ENCODE measurements at regions not wholly inside any gene's neighbourhood (a gene's known extent, or its start where the extent isn't known, plus 50 kb on each side); places are given as distances from the start of the nearest gene placed in this dataset.
"Not testable (repeated sequence)": the region's sequence is repeated elsewhere in the genome, so short reads cannot be mapped to it uniquely, and the experiment has no call there.

- CTCF ChIA-PET (ENCODE audit: low intra/inter-chr PET ratio) = not testable (repeated sequence)
- peak; percentile 93 for FAIRE-seq
Measured at GRCh38 chr15:44817797-44818196, 81.5 kb downstream of the TRIM69 start.

More at GRCh38 chr15:44817797-44818196, 81.5 kb downstream of the TRIM69 start:
- Histone ChIP-seq H3K4me1 (replicated peaks in 1 of 2; ENCODE audit: control insufficient read depth in 2 of 2, insufficient read depth in 2 of 2, low read length in 2 of 2) (peaks cover 16 to 36% of the 10 kb centered on the region in 2 experiments), H3K4me2 (ENCODE audit: insufficient read depth, low read length) (peak overlapping the region; percentile 41; the same call in 1 of the 2 replicates), H2AFZ (ENCODE audit: low read depth, low read length) (peak overlapping the region; percentile 77), H3K9ac (ENCODE audit: insufficient read depth in 1 of 2, low read depth in 2 of 2, low read length in 2 of 2) (peak overlapping the region in 1 of 2 experiments; percentile 38; a peak in 2 of 4 replicates), H3K27ac (ENCODE audit: extremely low read depth, low read depth, low read length) (peak overlapping the region; percentile 54; the same call in 2 of the 3 replicates)
- H3K27me3 ChIP-seq (ENCODE audit: control insufficient read depth in 2 of 2, insufficient read depth in 2 of 2, low read length in 2 of 2); H3K4me3 ChIP-seq; H3K36me3 ChIP-seq (ENCODE audit: control insufficient read depth, insufficient read depth, low read length); H4K20me1 ChIP-seq (replicated peaks; ENCODE audit: control insufficient read depth, insufficient read depth, low read length); in situ Hi-C loops (cut with MboI); H3K9me1 ChIP-seq (ENCODE audit: control insufficient read depth, insufficient read depth, low read length); BruUV-seq (replicated peaks); H3K79me2 ChIP-seq (ENCODE audit: control insufficient read depth, insufficient read depth, low read length); POLR2A ChIA-PET; intact Hi-C loops (cut with micrococcal nuclease); H3K9me3 ChIP-seq (replicated peaks; ENCODE audit: control insufficient read depth, insufficient read depth, low read depth, low read length): not testable (repeated sequence)
- WGBS (ENCODE audit: insufficient coverage, low coverage, missing lambda C conversion rate) = 0% methylated on average over 6 of the region's 9 CpGs
- 0 out of 2 replicates have a peak, but pooled peaks have one; percentile 18 for TF ChIP-seq SMARCE1 (IDR thresholded peaks at IDR 0.05)
- peak; percentile 46; the same call in 1 of the 2 replicates for TF ChIP-seq JUND (IDR thresholded peaks at IDR 0.05; ENCODE audit: borderline replicate concordance, low read depth, low read length)
- peak; percentile 26; the same call in 1 of the 3 replicates for TF ChIP-seq JUND (tag; IDR thresholded peaks at IDR 0.05; ENCODE audit: borderline replicate concordance, low read depth, low read length)
- 0 out of 2 replicates have a peak, but pooled peaks have one; percentile 14 for TF ChIP-seq MAFK (IDR thresholded peaks at IDR 0.05; ENCODE audit: low read length)
- peak; percentile 81 for TF ChIP-seq NFE2 (IDR thresholded peaks at IDR 0.05; ENCODE audit: low read depth)
- TF ChIP-seq FOSL1 (tag; conservative IDR thresholded peaks at IDR 0.05) = peak; percentile 65
- TF ChIP-seq KDM1A (IDR thresholded peaks at IDR 0.05) = 0 out of 4 replicates have a peak, but pooled peaks of 1 of the 2 experiments have one; percentile 12
- TF ChIP-seq ARID1B (IDR thresholded peaks at IDR 0.05) = 0 out of 2 replicates have a peak, but pooled peaks have one; percentile 10
- TF ChIP-seq ADNP (tag; IDR thresholded peaks at IDR 0.05) = 0 out of 2 replicates have a peak, but pooled peaks have one; percentile 21
- 0 out of 2 replicates have a peak, but pooled peaks have one; percentile 10 for TF ChIP-seq MAFF (IDR thresholded peaks at IDR 0.05; ENCODE audit: low read length)
- TF ChIP-seq HMBOX1 (IDR thresholded peaks at IDR 0.05) = peak; percentile 65; the same call in 1 of the 2 replicates
- peak in 1 of 4 experiments; percentile 72 for DNase-seq (ENCODE audit: extremely low read depth in 1 of 4, low spot score in 3 of 4)
- peak; percentile 69 for ATAC-seq

All from K562 (cell line).